RWPE1 (cell line): ENCODE measurements at regions not wholly inside any gene's neighbourhood (a gene's known extent, or its start where the extent isn't known, plus 50 kb on each side); places are given as distances from the start of the nearest gene placed in this dataset.

ENCODE experiments used
- CTCF ChIA-PET: fragments of 350-600 bp; sonication (Branson Sonifier 250); formaldehyde crosslinking; extraction: SDS; loops from one replicate; lab custom pipeline; 2021; lab: Yijun Ruan, JAX
- POLR2A ChIA-PET: fragments of 400-600 bp; formaldehyde crosslinking; extraction: SDS; loops from one replicate; lab custom pipeline; 2020; ENCODE audit warnings: antibody characterized with exemption; ENCODE audit not compliant: low non-redundant PET; lab: Yijun Ruan, JAX
- DNase-seq: peaks from one replicate; pipeline ENCODE4 v3.0.0; 2012; ENCODE audit warnings: low spot score
- H3K27ac ChIP-seq: fragments of 450-650 bp; 2 replicates; pipeline ENCODE4 v1.5.1; 2017
- TF ChIP-seq, protein P1 (sequence below): fragments of 450-650 bp; conservative IDR thresholded peaks from 2 replicates; pipeline ENCODE4 v1.5.1; 2017; ENCODE audit warnings: low read depth, mild to moderate bottlenecking

- DNase-seq: no peak
- CTCF ChIA-PET: no interaction called here
- TF ChIP-seq, protein P1, sequence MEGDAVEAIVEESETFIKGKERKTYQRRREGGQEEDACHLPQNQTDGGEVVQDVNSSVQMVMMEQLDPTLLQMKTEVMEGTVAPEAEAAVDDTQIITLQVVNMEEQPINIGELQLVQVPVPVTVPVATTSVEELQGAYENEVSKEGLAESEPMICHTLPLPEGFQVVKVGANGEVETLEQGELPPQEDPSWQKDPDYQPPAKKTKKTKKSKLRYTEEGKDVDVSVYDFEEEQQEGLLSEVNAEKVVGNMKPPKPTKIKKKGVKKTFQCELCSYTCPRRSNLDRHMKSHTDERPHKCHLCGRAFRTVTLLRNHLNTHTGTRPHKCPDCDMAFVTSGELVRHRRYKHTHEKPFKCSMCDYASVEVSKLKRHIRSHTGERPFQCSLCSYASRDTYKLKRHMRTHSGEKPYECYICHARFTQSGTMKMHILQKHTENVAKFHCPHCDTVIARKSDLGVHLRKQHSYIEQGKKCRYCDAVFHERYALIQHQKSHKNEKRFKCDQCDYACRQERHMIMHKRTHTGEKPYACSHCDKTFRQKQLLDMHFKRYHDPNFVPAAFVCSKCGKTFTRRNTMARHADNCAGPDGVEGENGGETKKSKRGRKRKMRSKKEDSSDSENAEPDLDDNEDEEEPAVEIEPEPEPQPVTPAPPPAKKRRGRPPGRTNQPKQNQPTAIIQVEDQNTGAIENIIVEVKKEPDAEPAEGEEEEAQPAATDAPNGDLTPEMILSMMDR: no peak
- H3K27ac ChIP-seq: no peak overlapping the region
- POLR2A ChIA-PET: no interaction called here
Measured at GRCh38 chr5:164355267-164355830, 849.9 kb downstream of the MAT2B start.

DNA sequence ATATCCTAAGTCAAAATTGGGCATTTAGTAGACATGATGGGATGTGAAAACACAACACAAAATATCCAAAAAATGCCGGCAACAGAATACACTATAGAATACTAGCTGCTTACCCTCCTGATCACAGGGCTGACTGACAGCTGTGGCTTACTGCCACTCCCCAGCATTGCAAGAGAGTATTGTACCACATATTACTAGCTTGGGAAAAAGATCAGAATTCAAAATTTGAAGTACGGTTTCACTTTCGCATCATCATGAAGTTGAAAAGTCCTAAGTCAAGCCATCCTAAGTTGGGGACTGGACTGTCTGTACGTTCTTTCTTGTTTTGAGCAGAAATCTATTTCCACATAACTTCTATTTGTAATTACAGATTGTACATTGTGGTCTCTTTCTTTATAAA lies 851.4 kb downstream of the MAT2B start:
- CTCF ChIA-PET: no interaction called here
- POLR2A ChIA-PET: no interaction called here

GRCh38 chr5:164357395-164358033 lies 852.1 kb downstream of the MAT2B start:
- no peak overlapping the region for H3K27ac ChIP-seq
- POLR2A ChIA-PET: no interaction called here
- no peak for DNase-seq
- TF ChIP-seq, protein P1: no peak
- CTCF ChIA-PET: no interaction called here

More for the DNA sequence above, 851.4 kb downstream of the MAT2B start:
- H3K27ac ChIP-seq: no peak overlapping the region
- no peak for DNase-seq
- TF ChIP-seq, protein P1: no peak

DNA sequence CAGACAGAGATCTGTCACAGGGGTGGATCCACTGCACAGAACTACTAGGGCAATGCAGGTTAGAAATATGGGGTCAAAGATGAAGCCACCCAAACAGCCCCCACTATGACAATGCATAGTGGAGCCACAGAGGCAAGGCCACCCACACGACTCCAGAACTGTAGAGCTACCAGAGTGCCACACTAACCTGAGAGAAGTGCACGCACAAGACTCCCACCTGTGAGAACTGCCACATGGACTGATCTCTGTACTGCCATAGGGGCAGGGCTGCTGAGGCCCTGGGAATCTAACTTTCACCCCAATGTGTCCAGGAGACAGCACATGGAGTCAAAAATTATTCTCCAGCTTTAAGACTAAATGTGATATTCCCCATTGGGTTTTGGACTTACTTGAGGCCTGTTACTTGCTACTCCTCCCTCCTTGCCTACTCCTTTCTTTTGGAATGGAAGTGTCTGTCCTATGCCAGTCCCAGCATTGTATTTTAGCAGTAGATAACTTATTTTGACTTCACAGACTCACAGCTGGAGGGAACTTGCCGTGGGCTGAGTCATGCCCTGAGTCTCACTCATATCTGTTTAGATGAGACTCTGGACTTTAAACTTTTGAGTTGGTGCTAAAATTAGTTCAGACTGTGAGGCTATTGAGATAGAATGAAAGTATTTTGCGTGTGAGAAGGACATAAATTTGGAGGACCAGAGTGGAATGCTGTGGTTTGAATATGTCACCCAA lies 853.3 kb downstream of the MAT2B start:
- no peak overlapping the region for H3K27ac ChIP-seq
- POLR2A ChIA-PET: no interaction called here
- TF ChIP-seq, protein P1: no peak
- no peak for DNase-seq
- CTCF ChIA-PET: no interaction called here

DNA sequence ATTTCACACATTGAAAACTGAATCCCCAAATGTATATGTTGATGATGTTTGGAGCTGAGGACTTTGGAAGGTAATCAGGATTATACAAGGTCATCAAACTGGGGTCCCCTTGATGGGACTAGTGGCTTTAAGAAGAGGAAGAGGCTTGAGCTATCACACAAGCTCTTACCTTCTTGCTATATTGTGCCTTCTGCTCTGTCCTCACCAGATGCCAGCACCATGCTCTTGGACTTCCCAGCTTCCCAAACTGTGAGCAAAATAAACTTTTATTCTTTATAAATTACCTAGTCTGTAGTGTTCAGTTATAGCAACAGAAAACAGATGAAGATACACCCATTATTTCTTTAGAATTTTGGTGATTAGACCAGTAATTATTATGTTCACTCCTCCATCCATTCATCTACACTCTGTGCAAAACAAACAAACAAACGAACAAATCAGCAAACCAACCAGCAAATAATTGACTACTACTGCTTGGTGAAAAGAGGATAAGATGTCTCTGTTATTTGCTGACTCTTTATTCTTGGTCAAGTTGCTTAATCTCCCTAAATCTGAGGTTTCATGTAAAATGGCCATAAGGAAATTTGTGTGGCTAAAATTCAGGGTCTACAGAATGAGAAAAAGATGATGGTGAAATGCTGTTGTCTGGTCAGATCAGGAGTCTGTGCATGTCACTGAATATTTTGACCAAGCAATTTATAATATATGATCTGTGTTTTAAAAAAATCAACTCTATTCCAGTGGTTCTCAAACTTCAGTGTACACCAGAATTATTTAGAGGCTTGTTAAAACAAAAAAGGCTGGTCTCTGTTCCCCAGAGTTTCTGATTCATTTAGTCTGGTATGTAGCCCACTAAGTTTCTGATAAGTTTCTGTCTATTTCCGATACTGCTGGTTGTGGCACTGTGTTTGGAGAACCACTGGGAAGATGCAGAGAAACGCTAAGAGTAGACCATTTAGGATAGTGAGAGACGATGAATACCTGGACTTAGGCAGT lies 854.1 kb downstream of the MAT2B start:
- POLR2A ChIA-PET: no interaction called here
- TF ChIP-seq, protein P1: no peak
- CTCF ChIA-PET: no interaction called here
- H3K27ac ChIP-seq: no peak overlapping the region
- no peak for DNase-seq

DNA sequence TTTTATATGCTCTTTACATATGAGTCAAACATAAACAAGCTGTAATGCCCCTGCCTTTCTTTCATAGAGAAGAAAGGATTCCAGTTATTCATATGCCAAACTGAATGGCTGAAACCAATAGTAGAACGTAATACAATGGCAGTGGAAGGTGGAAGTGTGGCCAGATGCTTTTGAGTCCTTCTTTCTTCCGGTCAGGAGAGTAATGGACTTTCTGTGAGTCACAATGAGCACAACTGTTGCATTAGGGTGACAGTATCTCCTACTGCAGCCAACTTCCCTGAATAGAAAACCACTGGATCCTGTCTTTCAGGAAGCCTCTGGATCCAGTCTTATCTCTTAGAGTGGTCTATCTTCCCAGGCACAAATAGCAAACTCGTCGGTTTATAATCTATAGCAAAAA lies 855.2 kb downstream of the MAT2B start:
- ChIA-PET CTCF (interaction anchor here (0.7 kb wide), 1 partner anchor 57 kb away, joined by 7 read pairs; no protein-coding TSS in a partner anchor), POLR2A (no interaction called here)
- TF ChIP-seq, protein P1: no peak
- no peak for DNase-seq
- no peak overlapping the region for H3K27ac ChIP-seq
